OCI-LY1 (cell line): ENCODE measurements at regions not wholly inside any gene's neighbourhood (a gene's known extent, or its start where the extent isn't known, plus 50 kb on each side); places are given as distances from the start of the nearest gene placed in this dataset.
"Not testable (repeated sequence)": the region's sequence is repeated elsewhere in the genome, so short reads cannot be mapped to it uniquely, and the experiment has no call there.

ENCODE experiments used
- H2AFZ ChIP-seq: fragments of 200-600 bp; sonication (generic), shearing (Covaris generic); 2 replicates; pipeline ENCODE4 v1.6.0; 2014; ENCODE audit warnings: antibody characterized with exemption, mild to moderate bottlenecking, low read length
- H3F3A ChIP-seq: fragments of 200-600 bp; sonication (generic), shearing (Covaris generic); 2 replicates; pipeline ENCODE4 v1.6.0; 2014; ENCODE audit warnings: mild to moderate bottlenecking, antibody characterized with exemption, low read length, moderate library complexity; ENCODE audit not compliant: insufficient read depth
- H3K27ac ChIP-seq: fragments of 200-600 bp; sonication (generic); 2 replicates; pipeline ENCODE4 v1.5.1; 2014; ENCODE audit warnings: low read length, mixed run types, mild to moderate bottlenecking, low read depth; ENCODE audit not compliant: poor library complexity, severe bottlenecking
- H3K27me3 ChIP-seq: fragments of 200-600 bp; sonication (generic); 2 replicates; pipeline ENCODE4 v1.6.0; 2014; ENCODE audit warnings: antibody characterized with exemption, mild to moderate bottlenecking, low read length, moderate library complexity; ENCODE audit not compliant: insufficient read depth
- H3K36me3 ChIP-seq: fragments of 200-600 bp; sonication (generic); 2 replicates; pipeline ENCODE4 v1.6.1; 2014; ENCODE audit warnings: mild to moderate bottlenecking, antibody characterized with exemption, low read length, moderate library complexity, mixed read lengths; ENCODE audit not compliant: insufficient read depth
- H3K4me1 ChIP-seq: fragments of 200-600 bp; sonication (generic); 2 replicates; pipeline ENCODE4 v1.5.1; 2014; ENCODE audit warnings: mild to moderate bottlenecking, low read length, moderate library complexity; ENCODE audit not compliant: insufficient read depth, severe bottlenecking
- H3K4me2 ChIP-seq: fragments of 200-600 bp; sonication (generic), shearing (Covaris generic); 2 replicates; pipeline ENCODE4 v1.6.1; 2014; ENCODE audit warnings: low read length
- H3K4me3 ChIP-seq: fragments of 200-600 bp; sonication (generic); 2 replicates; pipeline ENCODE4 v1.5.1; 2014; ENCODE audit warnings: low read length, low read depth, mild to moderate bottlenecking, mixed read lengths; ENCODE audit not compliant: poor library complexity, severe bottlenecking
- H3K79me2 ChIP-seq: fragments of 200-600 bp; shearing (Covaris generic); 2 replicates; pipeline ENCODE4 v1.6.1; 2016; ENCODE audit warnings: mixed run types, low read length, mixed read lengths; ENCODE audit not compliant: insufficient read depth
- H3K9ac ChIP-seq: fragments of 200-600 bp; sonication (generic), shearing (Covaris generic); 2 replicates; pipeline ENCODE4 v1.6.1; 2014; ENCODE audit warnings: mild to moderate bottlenecking, low read length, mixed read lengths
- H3K9me2 ChIP-seq: fragments of 200-600 bp; sonication (generic), shearing (Covaris generic); 2 replicates; pipeline ENCODE4 v1.6.1; 2014; ENCODE audit warnings: low read depth, mild to moderate bottlenecking, low read length, mixed read lengths
- H3K9me3 ChIP-seq: fragments of 200-600 bp; shearing (Covaris generic); 2 replicates; pipeline ENCODE4 v1.6.1; 2014; ENCODE audit warnings: low read length, mixed read lengths
- H4K20me1 ChIP-seq: fragments of 200-600 bp; sonication (generic), shearing (Covaris generic); 2 replicates; pipeline ENCODE4 v1.6.0; 2016; ENCODE audit warnings: mild to moderate bottlenecking, low read length; ENCODE audit not compliant: insufficient read depth
- EZH2 ChIP-seq: fragments of 200-600 bp; sonication (generic), shearing (Covaris generic); IDR thresholded peaks from 2 replicates; pipeline ENCODE4 v1.8.0; 2017; ENCODE audit warnings: borderline replicate concordance, mixed run types, mild to moderate bottlenecking, antibody characterized with exemption, low read length, moderate library complexity, mixed read lengths
- TF ChIP-seq, protein P1 (sequence below): fragments of 200-600 bp; sonication (generic), shearing (Covaris generic); IDR thresholded peaks from 2 replicates; pipeline ENCODE4 v1.5.1; 2017; ENCODE audit warnings: mild to moderate bottlenecking, antibody characterized with exemption, low read length, moderate library complexity, mixed read lengths

DNA sequence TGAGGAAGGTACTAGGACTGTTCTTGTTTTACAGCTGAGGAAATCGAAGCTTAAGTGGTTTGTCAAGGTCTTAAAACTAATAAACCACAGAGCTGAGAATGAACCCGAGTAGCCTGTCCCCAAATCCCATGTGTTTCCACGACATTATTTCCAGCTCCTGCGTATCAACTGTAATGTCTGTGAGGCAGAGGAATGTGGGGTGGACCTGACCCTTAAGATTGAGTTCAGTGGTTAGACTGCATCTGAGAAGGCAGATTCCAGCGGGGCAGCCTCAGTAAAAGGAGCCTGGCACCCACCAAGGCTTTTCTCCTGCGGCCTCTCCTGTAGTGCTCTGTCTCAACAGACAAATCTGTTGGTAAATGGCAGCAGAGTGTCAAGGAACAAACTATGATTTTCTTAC lies 81.9 kb upstream of the TMEM178A start:
- H4K20me1 ChIP-seq: no peaks in the 10 kb centered on the region
- H3K27ac ChIP-seq: no peak overlapping the region
- no peaks in the 10 kb centered on the region for H3K27me3 ChIP-seq
- no peak overlapping the region for H3K9ac ChIP-seq
- no peaks in the 10 kb centered on the region for H3K36me3 ChIP-seq
- no peak overlapping the region for H2AFZ ChIP-seq
- TF ChIP-seq EZH2: no peak
- TF ChIP-seq, protein P1, sequence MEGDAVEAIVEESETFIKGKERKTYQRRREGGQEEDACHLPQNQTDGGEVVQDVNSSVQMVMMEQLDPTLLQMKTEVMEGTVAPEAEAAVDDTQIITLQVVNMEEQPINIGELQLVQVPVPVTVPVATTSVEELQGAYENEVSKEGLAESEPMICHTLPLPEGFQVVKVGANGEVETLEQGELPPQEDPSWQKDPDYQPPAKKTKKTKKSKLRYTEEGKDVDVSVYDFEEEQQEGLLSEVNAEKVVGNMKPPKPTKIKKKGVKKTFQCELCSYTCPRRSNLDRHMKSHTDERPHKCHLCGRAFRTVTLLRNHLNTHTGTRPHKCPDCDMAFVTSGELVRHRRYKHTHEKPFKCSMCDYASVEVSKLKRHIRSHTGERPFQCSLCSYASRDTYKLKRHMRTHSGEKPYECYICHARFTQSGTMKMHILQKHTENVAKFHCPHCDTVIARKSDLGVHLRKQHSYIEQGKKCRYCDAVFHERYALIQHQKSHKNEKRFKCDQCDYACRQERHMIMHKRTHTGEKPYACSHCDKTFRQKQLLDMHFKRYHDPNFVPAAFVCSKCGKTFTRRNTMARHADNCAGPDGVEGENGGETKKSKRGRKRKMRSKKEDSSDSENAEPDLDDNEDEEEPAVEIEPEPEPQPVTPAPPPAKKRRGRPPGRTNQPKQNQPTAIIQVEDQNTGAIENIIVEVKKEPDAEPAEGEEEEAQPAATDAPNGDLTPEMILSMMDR: no peak
- 0 out of 2 replicates have a peak, but pooled peaks cover 3% of the 10 kb centered on the region for H3K9me3 ChIP-seq
- H3K9me2 ChIP-seq: no peaks in the 10 kb centered on the region
- H3K4me2 ChIP-seq: no peak overlapping the region
- no peaks in the 10 kb centered on the region for H3K79me2 ChIP-seq
- H3K4me1 ChIP-seq: no peaks in the 10 kb centered on the region
- H3F3A ChIP-seq: no peaks in the 10 kb centered on the region
- no peak overlapping the region for H3K4me3 ChIP-seq

DNA sequence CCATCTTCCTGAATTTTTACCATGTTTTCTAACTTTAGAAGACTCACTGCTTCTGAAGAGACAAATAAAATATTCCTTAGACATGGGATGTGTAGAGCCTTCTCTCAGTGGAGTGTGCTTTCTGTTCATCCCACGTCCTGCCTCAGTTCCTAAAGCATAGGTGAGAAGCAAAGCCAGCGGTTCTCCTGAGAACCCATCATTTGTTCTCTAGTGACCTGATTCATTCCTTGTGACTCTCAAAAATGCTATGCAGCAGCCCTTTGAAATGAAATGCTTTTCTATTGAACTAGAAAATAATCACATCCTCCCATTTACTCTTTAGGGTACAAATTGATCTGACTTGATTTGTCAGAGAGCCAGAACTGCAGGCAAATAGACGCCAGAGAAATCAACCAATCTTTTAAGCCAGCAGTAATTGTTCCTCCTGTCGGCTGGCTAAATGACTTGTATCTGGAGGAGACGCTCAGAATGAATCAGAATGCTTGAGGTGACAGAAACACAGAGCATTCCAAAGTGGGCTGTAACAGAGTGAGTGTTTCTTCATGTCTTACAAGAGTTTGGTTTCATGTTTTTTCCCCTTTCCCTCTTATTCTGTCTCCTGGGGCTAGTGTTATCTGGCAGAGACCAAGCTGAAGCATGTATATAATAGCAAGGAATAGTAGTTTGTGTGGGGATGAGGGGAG lies 81.3 kb upstream of the TMEM178A start:
- Histone ChIP-seq H3F3A (no peaks in the 10 kb centered on the region), H4K20me1 (no peaks in the 10 kb centered on the region), H3K36me3 (no peaks in the 10 kb centered on the region), H3K9me2 (no peaks in the 10 kb centered on the region), H3K9me3 (0 out of 2 replicates have a peak, but pooled peaks cover 3% of the 10 kb centered on the region), H2AFZ (no peak overlapping the region), H3K4me1 (no peaks in the 10 kb centered on the region), H3K27ac (no peak overlapping the region), H3K79me2 (no peaks in the 10 kb centered on the region), H3K9ac (no peak overlapping the region), H3K4me3 (no peak overlapping the region), H3K4me2 (no peak overlapping the region), H3K27me3 (no peaks in the 10 kb centered on the region)
- TF ChIP-seq, protein P1: no peak
- TF ChIP-seq EZH2: no peak

DNA sequence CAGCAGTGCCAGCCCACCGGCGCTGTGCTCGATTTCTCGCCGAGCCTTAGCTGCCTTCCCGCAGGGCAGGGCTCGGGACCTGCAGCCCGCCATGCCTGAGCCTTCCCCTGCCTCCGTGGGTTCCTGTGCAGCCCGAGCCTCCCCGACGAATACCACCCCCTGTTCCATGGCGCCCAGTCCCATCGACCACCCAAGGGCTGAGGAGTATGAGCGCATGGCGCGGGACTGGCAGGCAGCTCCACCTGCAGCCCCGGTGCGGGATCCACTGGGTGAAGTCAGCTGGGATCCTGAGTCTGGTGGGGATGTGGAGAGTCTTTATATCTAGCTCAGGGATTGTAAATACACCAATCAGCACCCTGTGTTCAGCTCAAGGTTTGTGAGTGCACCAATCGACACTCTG lies 80.2 kb upstream of the TMEM178A start:
- H3K4me1 ChIP-seq, H3K9ac ChIP-seq, H2AFZ ChIP-seq, H3K9me3 ChIP-seq, H3K27ac ChIP-seq, H4K20me1 ChIP-seq, H3K79me2 ChIP-seq, H3K9me2 ChIP-seq, H3K36me3 ChIP-seq, H3K4me3 ChIP-seq, H3K27me3 ChIP-seq, H3F3A ChIP-seq, H3K4me2 ChIP-seq: not testable (repeated sequence)

DNA sequence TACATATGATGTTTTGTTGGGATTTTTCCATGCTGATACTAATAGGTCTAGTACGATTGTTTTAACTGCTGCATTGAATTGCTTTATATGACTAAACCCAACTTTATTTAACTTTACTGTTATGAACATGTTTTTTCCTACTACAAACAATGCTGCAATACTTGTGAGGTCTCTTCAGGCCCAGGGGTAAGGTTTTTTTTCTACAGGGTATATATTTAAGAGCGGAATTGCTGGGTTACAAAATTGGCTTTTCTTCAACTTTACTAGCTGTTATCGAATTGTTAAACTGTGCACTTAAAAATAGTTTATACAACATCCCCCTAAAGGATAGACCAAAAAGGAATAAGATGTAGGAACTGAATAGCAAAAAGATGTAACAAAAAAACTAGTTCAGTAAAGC lies 78.5 kb upstream of the TMEM178A start:
- Histone ChIP-seq H3K4me3 (no peak overlapping the region), H3F3A (no peaks in the 10 kb centered on the region), H3K9me2 (no peaks in the 10 kb centered on the region), H3K27ac (no peak overlapping the region), H3K79me2 (no peaks in the 10 kb centered on the region), H3K4me1 (no peaks in the 10 kb centered on the region), H3K27me3 (no peaks in the 10 kb centered on the region), H3K4me2 (no peak overlapping the region), H3K9ac (no peak overlapping the region), H3K36me3 (no peaks in the 10 kb centered on the region), H4K20me1 (no peaks in the 10 kb centered on the region), H3K9me3 (0 out of 2 replicates have a peak, but pooled peaks cover 3% of the 10 kb centered on the region), H2AFZ (no peak overlapping the region)
- TF ChIP-seq, protein P1: no peak
- no peak for TF ChIP-seq EZH2
